Posterior vena cava (tissue), 2 donors: ENCODE measurements at regions not wholly inside any gene's neighbourhood (a gene's known extent, or its start where the extent isn't known, plus 50 kb on each side); places are given as distances from the start of the nearest gene placed in this dataset.
"Not testable (repeated sequence)": the region's sequence is repeated elsewhere in the genome, so short reads cannot be mapped to it uniquely, and the experiment has no call there.

ENCODE experiments used
- DNase-seq: peaks from one replicate; pipeline ENCODE4 v3.0.0-alpha.2; 2020; ENCODE audit warnings: low spot score
- intact Hi-C, 2 donors: fragments of 100-400 bp; cut with DNase I; formaldehyde crosslinking; loops; one replicate each; pipeline versions ENCODE4 v1.14.1 to v1.14.2; 2022 to 2023
- donor health status: DM: yes; HTN: yes; CAD: no.
- donor health status: DM: yes; HTN: yes; CAD: no.

- intact Hi-C loops, DNase-seq: not testable (repeated sequence)
Observed at GRCh38 chr14:19052977-19053376, 85.7 kb downstream of the POTEM start.

GRCh38 chr14:19053426-19054050 lies 86.3 kb downstream of the POTEM start:
- intact Hi-C loops, DNase-seq: not testable (repeated sequence)

- intact Hi-C loops, DNase-seq: not testable (repeated sequence)
Observed at GRCh38 chr14:19054108-19054721, 87.0 kb downstream of the POTEM start.

GRCh38 chr14:19054934-19055333 lies 87.7 kb downstream of the POTEM start:
- DNase-seq, intact Hi-C loops: not testable (repeated sequence)

- intact Hi-C loops = not testable (repeated sequence)
- DNase-seq = peak; percentile 73
Observed at GRCh38 chr14:19059066-19059465, 91.8 kb downstream of the POTEM start.

GRCh38 chr14:19061689-19062450 lies 94.6 kb downstream of the POTEM start:
- DNase-seq, intact Hi-C loops: not testable (repeated sequence)

- intact Hi-C loops = not testable (repeated sequence)
Observed at GRCh38 chr14:19068957-19069356, 101.7 kb downstream of the POTEM start.

GRCh38 chr14:19072518-19072917 lies 105.3 kb downstream of the POTEM start:
- intact Hi-C loops, DNase-seq: not testable (repeated sequence)

More at GRCh38 chr14:19068957-19069356, 101.7 kb downstream of the POTEM start:
- not testable (repeated sequence) for DNase-seq

- intact Hi-C loops, DNase-seq: not testable (repeated sequence)
Observed at GRCh38 chr14:19088632-19089031, 121.4 kb downstream of the POTEM start.

GRCh38 chr14:19093227-19093626 lies 126.0 kb downstream of the POTEM start:
- intact Hi-C loops, DNase-seq: not testable (repeated sequence)

GRCh38 chr14:19094731-19095130 lies 127.5 kb downstream of the POTEM start:
- peak; percentile 54 for DNase-seq
- intact Hi-C loops = not testable (repeated sequence)

- intact Hi-C loops, DNase-seq: not testable (repeated sequence)
Observed at GRCh38 chr14:19095167-19095566, 127.9 kb downstream of the POTEM start.

GRCh38 chr14:19096467-19096866 lies 129.2 kb downstream of the POTEM start:
- intact Hi-C loops, DNase-seq: not testable (repeated sequence)

GRCh38 chr14:19096876-19097275 lies 129.6 kb downstream of the POTEM start:
- DNase-seq, intact Hi-C loops: not testable (repeated sequence)

- peak; percentile 62 for DNase-seq
- intact Hi-C loops = not testable (repeated sequence)
Observed at GRCh38 chr14:19097306-19097705, 130.1 kb downstream of the POTEM start.

- intact Hi-C loops = not testable (repeated sequence)
- peak; percentile 52 for DNase-seq
Observed at GRCh38 chr14:19097750-19098149, 130.5 kb downstream of the POTEM start.

- DNase-seq, intact Hi-C loops: not testable (repeated sequence)
Observed at GRCh38 chr14:19098230-19098629, 131.0 kb downstream of the POTEM start.

- DNase-seq = peak; percentile 66
- intact Hi-C loops = not testable (repeated sequence)
Observed at GRCh38 chr14:19098732-19099131, 131.5 kb downstream of the POTEM start.

GRCh38 chr14:19099336-19099735 lies 132.1 kb downstream of the POTEM start:
- DNase-seq, intact Hi-C loops: not testable (repeated sequence)

GRCh38 chr14:19099939-19100338 lies 132.7 kb downstream of the POTEM start:
- DNase-seq, intact Hi-C loops: not testable (repeated sequence)
